HUES64 (cell line): ENCODE measurements at regions not wholly inside any gene's neighbourhood (a gene's known extent, or its start where the extent isn't known, plus 50 kb on each side); places are given as distances from the start of the nearest gene placed in this dataset.

Source experiments
- H3K27ac ChIP-seq: 2 replicates; pipeline ENCODE4 v1.7.0; 2013; ENCODE audit warnings: low read depth, low read length, inconsistent platforms
- H3K27me3 ChIP-seq: 2 replicates; pipeline ENCODE4 v1.6.1; 2013; ENCODE audit warnings: mild to moderate bottlenecking, low read length; ENCODE audit not compliant: insufficient read depth
- H3K36me3 ChIP-seq: 2 replicates; pipeline ENCODE4 v1.6.1; 2013; ENCODE audit warnings: mild to moderate bottlenecking, low read length; ENCODE audit not compliant: insufficient read depth
- H3K4me1 ChIP-seq: 2 replicates; pipeline ENCODE4 v1.6.1; 2013; ENCODE audit warnings: mild to moderate bottlenecking, low read length, moderate library complexity; ENCODE audit not compliant: insufficient read depth
- H3K4me3 ChIP-seq: 2 replicates; pipeline ENCODE4 v1.5.1; 2013; ENCODE audit warnings: mild to moderate bottlenecking, low read length, moderate library complexity
- H3K9ac ChIP-seq: 2 replicates; pipeline ENCODE4 v1.6.1; 2013; ENCODE audit warnings: mild to moderate bottlenecking, low read depth, low read length
- H3K9me3 ChIP-seq: 2 replicates; pipeline ENCODE4 v1.6.1; 2013; ENCODE audit warnings: low read depth, low read length; ENCODE audit not compliant: insufficient read depth
- WGBS: fragments of 150-250, 120-280 bp; methylation state at CpG from one replicate; pipeline ENCODE4 v1.1.7; 2013; ENCODE audit warnings: missing lambda C conversion rate; 5-methylcytosine and 5-hydroxymethylcytosine counted together

DNA sequence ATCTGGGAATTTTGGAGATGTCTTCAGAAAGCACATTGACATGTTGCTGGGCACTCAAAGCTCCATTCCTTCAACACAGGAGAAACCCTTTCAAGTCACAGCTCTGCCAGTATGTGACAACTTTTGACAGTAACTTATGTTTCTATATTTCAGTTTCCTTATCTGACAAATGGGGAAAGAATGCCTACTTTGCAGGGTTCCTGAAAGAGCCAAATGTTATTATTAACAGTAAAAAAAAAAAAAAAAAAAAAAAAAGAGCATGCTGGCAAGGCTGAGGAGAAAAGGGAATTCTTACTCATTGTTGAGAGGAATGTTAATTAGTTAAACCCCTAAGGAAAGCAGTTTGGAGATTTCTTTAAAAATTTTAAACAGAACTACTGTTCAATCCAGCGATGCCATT is 272.5 kb upstream of the TGFBR2 start:
- Histone ChIP-seq H3K27ac (no peak overlapping the region), H3K9me3 (no peaks in the 10 kb centered on the region), H3K27me3 (no peaks in the 10 kb centered on the region), H3K4me3 (no peak overlapping the region), H3K4me1 (no peaks in the 10 kb centered on the region; the same call in 1 of the 2 replicates), H3K9ac (no peak overlapping the region), H3K36me3 (no peaks in the 10 kb centered on the region)
- 100% methylated on average over 1 of the region's 1 CpG for WGBS

DNA sequence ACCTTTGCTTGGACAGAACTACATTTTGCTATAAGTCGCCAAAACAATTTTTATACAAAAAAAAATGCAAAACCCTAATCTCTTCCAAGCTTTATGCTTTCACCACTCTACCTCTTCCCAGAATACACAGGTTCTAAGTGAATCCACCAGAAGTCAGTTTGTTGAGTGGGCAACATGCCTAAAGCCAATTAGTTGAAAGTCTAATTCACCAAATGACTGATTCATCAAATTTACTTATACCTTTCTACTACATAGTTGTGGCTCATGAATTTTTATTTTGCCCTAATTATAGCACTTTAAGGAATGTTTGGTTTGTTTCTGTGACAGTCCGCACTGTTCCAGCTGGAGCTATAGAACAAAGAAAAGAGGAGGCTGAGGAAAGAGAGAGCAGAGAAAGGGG is 265.9 kb upstream of the TGFBR2 start:
- Histone ChIP-seq H3K36me3 (no peaks in the 10 kb centered on the region), H3K27me3 (no peaks in the 10 kb centered on the region), H3K4me3 (no peak overlapping the region), H3K9ac (no peak overlapping the region), H3K9me3 (no peaks in the 10 kb centered on the region), H3K27ac (no peak overlapping the region), H3K4me1 (peaks cover 9% of the 10 kb centered on the region; the same call in 1 of the 2 replicates)
- WGBS: 70% methylated on average over 2 of the region's 2 CpGs

DNA sequence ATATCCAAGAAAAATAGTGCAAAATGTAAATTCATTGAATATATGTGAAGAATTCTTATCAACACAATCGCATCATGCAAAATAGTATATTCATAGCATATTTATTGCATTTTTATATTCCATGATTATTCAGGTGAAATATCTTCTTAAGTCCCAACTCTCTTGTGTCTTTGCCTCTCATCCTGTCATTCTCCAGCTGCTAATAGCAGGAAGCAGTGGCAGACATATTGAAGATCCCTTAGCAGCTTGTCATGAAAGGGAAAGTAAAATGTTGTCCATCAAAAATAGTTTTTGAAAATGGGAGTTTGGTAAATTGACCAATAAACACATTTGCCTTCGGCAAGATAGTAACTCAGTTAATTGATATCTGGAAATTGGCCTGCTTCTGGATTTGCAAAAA is 265.3 kb upstream of the TGFBR2 start:
- Histone ChIP-seq H3K27me3 (no peaks in the 10 kb centered on the region), H3K9ac (no peak overlapping the region), H3K4me3 (no peak overlapping the region), H3K9me3 (no peaks in the 10 kb centered on the region), H3K4me1 (peaks cover 9% of the 10 kb centered on the region; the same call in 1 of the 2 replicates), H3K36me3 (no peaks in the 10 kb centered on the region), H3K27ac (no peak overlapping the region)
- WGBS: 97% methylated on average over 1 of the region's 2 CpGs

- Histone ChIP-seq H3K9ac (no peak overlapping the region), H3K27me3 (no peaks in the 10 kb centered on the region), H3K9me3 (no peaks in the 10 kb centered on the region), H3K4me3 (no peak overlapping the region), H3K36me3 (no peaks in the 10 kb centered on the region), H3K27ac (no peak overlapping the region), H3K4me1 (peaks cover 9% of the 10 kb centered on the region; the same call in 1 of the 2 replicates)
- no CpG with 5 or more reads among the region's 1 CpG for WGBS
These were observed 264.6 kb upstream of the TGFBR2 start for GRCh38 chr3:30341851-30342250.

- H3K36me3 ChIP-seq: no peaks in the 10 kb centered on the region
- no peak overlapping the region for H3K4me3 ChIP-seq
- no peak overlapping the region for H3K27ac ChIP-seq
- H3K4me1 ChIP-seq: peaks cover 9% of the 10 kb centered on the region; the same call in 1 of the 2 replicates
- no peak overlapping the region for H3K9ac ChIP-seq
- WGBS: 81% methylated on average over 5 of the region's 6 CpGs
- no peaks in the 10 kb centered on the region for H3K9me3 ChIP-seq
- no peaks in the 10 kb centered on the region for H3K27me3 ChIP-seq
These were observed 263.9 kb upstream of the TGFBR2 start for GRCh38 chr3:30342318-30343060.

DNA sequence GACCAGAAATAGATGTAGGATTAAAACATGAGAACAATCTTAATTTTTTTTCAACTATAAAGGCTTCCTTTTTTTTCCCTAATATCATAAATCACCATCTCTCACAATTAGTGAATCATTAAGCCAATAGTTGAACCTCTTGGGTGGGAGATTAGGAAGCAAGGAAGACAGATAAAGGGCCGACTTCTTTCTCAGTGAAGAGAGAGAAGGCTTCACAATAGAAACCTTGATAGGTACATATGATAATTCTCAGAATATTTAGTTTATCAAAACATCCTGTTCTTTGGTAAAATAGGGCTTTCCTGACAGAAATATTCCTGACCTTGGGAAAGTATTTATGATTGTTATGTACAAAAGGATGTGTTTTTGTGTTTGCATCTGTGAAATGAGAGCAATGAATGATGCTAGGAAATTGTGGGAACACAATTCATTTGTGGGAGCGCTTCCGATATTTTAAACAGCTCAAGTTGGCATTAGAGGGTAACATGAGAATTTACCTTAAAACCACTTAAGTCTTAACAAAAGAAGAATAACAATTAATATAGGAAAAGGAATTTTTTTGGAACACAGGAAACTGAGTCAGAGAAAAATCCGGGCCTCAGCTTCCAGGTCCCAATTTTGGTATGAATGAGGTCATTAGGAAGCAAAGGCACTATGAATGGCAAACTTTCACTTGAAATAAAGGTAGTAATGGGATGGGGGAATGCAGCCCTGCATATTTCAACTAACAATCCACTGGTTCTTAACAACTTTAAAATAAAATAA is 263.2 kb upstream of the TGFBR2 start:
- 90% methylated on average over 4 of the region's 4 CpGs for WGBS
- H3K36me3 ChIP-seq: no peaks in the 10 kb centered on the region
- H3K27ac ChIP-seq: no peak overlapping the region
- H3K9me3 ChIP-seq: no peaks in the 10 kb centered on the region
- no peak overlapping the region for H3K9ac ChIP-seq
- no peak overlapping the region for H3K4me3 ChIP-seq
- H3K27me3 ChIP-seq: no peaks in the 10 kb centered on the region
- peaks cover 9% of the 10 kb centered on the region; the same call in 1 of the 2 replicates for H3K4me1 ChIP-seq

DNA sequence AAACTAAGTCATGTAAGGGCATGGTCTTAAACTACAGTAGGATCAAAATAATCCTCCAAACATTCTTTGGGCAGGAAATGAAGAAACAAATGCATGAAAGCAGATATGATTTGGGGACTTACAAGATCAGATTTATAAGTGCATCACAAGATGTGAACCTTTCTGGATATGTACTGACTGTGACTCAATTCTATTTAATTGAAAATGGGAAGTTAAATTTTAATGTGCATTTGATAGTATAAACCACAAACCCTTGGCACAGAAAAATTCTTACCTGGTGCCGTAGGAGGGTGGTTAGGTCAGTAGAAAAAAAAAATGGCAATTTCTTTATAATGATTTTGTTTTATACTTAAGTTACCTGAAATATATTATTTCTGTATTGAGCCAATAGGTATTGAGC is 262.5 kb upstream of the TGFBR2 start:
- Histone ChIP-seq H3K27ac (no peak overlapping the region), H3K4me1 (peaks cover 9% of the 10 kb centered on the region; the same call in 1 of the 2 replicates), H3K4me3 (no peak overlapping the region), H3K36me3 (no peaks in the 10 kb centered on the region), H3K9ac (no peak overlapping the region), H3K9me3 (no peaks in the 10 kb centered on the region), H3K27me3 (no peaks in the 10 kb centered on the region)
- WGBS: no CpG with 5 or more reads among the region's 1 CpG

DNA sequence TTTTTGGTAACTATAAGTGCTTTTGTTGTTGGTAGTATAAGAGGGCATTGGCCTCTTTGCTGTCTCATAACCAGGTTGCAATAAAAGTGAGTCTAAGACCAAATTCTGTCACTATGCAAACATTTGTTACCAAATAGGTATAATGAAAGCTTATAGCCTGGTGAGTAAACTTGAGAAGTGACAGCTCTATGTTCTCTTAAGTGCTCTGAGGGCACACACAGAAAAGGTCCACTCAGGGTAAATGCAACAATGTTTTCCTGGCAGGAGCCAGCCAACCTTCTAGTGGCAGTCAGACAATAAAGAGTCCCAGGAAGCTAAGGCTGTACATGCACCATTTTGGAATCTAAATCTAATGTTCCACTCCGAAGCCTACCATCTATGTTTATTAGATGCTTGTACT is 262.1 kb upstream of the TGFBR2 start:
- Histone ChIP-seq H3K9me3 (no peaks in the 10 kb centered on the region), H3K27me3 (no peaks in the 10 kb centered on the region), H3K4me3 (no peak overlapping the region), H3K9ac (no peak overlapping the region), H3K36me3 (no peaks in the 10 kb centered on the region), H3K4me1 (peaks cover 9% of the 10 kb centered on the region; the same call in 1 of the 2 replicates), H3K27ac (no peak overlapping the region)
- no CpG with 5 or more reads among the region's 1 CpG for WGBS

DNA sequence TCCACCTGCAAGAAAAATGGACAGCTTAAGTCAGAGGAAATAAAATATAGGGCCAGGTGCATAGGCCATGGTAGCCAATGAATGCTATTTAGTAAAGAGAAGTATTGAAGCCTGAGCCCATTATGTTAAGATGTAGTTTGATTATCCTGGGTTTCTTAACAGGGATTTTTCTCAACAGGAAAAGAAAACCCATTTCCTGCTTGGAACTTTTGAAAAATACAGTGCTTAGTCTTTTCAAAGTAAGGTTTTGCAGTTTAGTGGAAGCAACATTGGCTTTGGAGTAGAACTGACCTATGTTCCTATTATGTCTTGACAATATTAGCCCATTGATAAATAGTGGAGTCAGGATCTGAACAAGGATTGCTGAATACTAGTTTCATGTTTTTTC is 259.5 kb upstream of the TGFBR2 start:
- Histone ChIP-seq H3K36me3 (no peaks in the 10 kb centered on the region), H3K27ac (no peak overlapping the region), H3K9ac (no peak overlapping the region), H3K9me3 (no peaks in the 10 kb centered on the region), H3K4me1 (peaks cover 9% of the 10 kb centered on the region; the same call in 1 of the 2 replicates), H3K4me3 (no peak overlapping the region), H3K27me3 (no peaks in the 10 kb centered on the region)

- 100% methylated on average over 1 of the region's 1 CpG for WGBS
- H3K4me1 ChIP-seq: peaks cover 1% of the 10 kb centered on the region; the same call in 1 of the 2 replicates
- no peak overlapping the region for H3K9ac ChIP-seq
- H3K27me3 ChIP-seq: no peaks in the 10 kb centered on the region
- no peak overlapping the region for H3K27ac ChIP-seq
- no peaks in the 10 kb centered on the region for H3K9me3 ChIP-seq
- H3K36me3 ChIP-seq: no peaks in the 10 kb centered on the region
- no peak overlapping the region for H3K4me3 ChIP-seq
These were observed 258.7 kb upstream of the TGFBR2 start for GRCh38 chr3:30347679-30348216.

DNA sequence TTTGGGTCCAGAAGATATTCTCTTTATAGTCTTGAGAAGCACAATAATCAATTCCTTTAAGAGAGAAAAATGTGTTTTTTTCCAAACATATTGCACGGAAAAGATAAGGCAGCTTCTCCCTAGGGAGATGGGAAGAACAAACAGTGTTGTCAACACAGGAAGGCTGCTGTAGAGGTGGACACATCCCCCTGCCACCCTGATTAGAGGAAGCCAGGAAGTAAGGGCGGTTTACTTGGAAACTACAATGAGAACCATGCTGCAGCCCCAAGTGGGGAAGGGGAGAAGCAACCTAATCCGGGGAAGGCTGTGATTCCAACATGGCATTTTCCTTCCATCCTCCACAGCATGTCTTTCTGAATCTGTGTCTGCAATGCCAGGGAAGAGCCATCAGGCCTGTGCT is 256.9 kb upstream of the TGFBR2 start:
- no peaks in the 10 kb centered on the region for H3K36me3 ChIP-seq
- no peaks in the 10 kb centered on the region; the same call in 1 of the 2 replicates for H3K4me1 ChIP-seq
- H3K27ac ChIP-seq: no peak overlapping the region
- H3K9ac ChIP-seq: no peak overlapping the region
- no peaks in the 10 kb centered on the region for H3K9me3 ChIP-seq
- 74% methylated on average over 3 of the region's 3 CpGs for WGBS
- no peak overlapping the region for H3K4me3 ChIP-seq
- no peaks in the 10 kb centered on the region for H3K27me3 ChIP-seq
